GM18502 (cell line): ENCODE measurements at regions not wholly inside any gene's neighbourhood (a gene's known extent, or its start where the extent isn't known, plus 50 kb on each side); places are given as distances from the start of the nearest gene placed in this dataset.
"Not testable (repeated sequence)": the region's sequence is repeated elsewhere in the genome, so short reads cannot be mapped to it uniquely, and the experiment has no call there.

Experiments
- ATAC-seq: cut with Tn5 transposase; IDR thresholded peaks from one replicate; pipeline ENCODE4 v1.9.1; 2021; ENCODE audit warnings: mild to moderate bottlenecking; ENCODE audit not compliant: unreplicated experiment, poor library complexity

- ATAC-seq = no peak
Measured at GRCh38 chr2:56757884-56758545, 574.2 kb downstream of the CCDC85A start.

GRCh38 chr2:56763683-56764082 lies 579.9 kb downstream of the CCDC85A start:
- no peak for ATAC-seq

- no peak for ATAC-seq
Measured at GRCh38 chr2:56768973-56769372, 585.2 kb downstream of the CCDC85A start.

GRCh38 chr2:56770490-56770889 lies 586.7 kb downstream of the CCDC85A start:
- ATAC-seq = no peak

- no peak for ATAC-seq
Measured at GRCh38 chr2:56784046-56784445, 600.3 kb downstream of the CCDC85A start.

- no peak for ATAC-seq
Measured at GRCh38 chr2:56801214-56801613, 617.4 kb downstream of the CCDC85A start.

- ATAC-seq = no peak
Measured at GRCh38 chr2:56801770-56802169, 618.0 kb downstream of the CCDC85A start.

GRCh38 chr2:56803596-56803995 lies 619.8 kb downstream of the CCDC85A start:
- no peak for ATAC-seq

GRCh38 chr2:56806924-56807323 lies 623.1 kb downstream of the CCDC85A start:
- ATAC-seq = no peak

GRCh38 chr2:56807861-56808260 lies 624.1 kb downstream of the CCDC85A start:
- ATAC-seq = no peak

GRCh38 chr2:56811401-56811800 lies 627.6 kb downstream of the CCDC85A start:
- no peak for ATAC-seq

- no peak for ATAC-seq
Measured at GRCh38 chr2:56812432-56812831, 628.6 kb downstream of the CCDC85A start.

GRCh38 chr2:56813490-56813889 lies 629.7 kb downstream of the CCDC85A start:
- ATAC-seq = no peak

- no peak for ATAC-seq
Measured at GRCh38 chr2:56816666-56817065, 632.9 kb downstream of the CCDC85A start.

GRCh38 chr2:56831780-56832179 lies 648.0 kb downstream of the CCDC85A start:
- no peak for ATAC-seq

GRCh38 chr2:56834686-56835085 lies 650.9 kb downstream of the CCDC85A start:
- no peak for ATAC-seq

- not testable (repeated sequence) for ATAC-seq
Measured at GRCh38 chr2:56840009-56840408, 656.2 kb downstream of the CCDC85A start.

GRCh38 chr2:56860991-56861390 lies 677.2 kb downstream of the CCDC85A start:
- ATAC-seq = no peak

GRCh38 chr2:56871644-56872043 lies 687.9 kb downstream of the CCDC85A start:
- no peak for ATAC-seq

- ATAC-seq = no peak
Measured at GRCh38 chr2:56874717-56875116, 690.9 kb downstream of the CCDC85A start.

- no peak for ATAC-seq
Measured at GRCh38 chr2:56889738-56890137, 705.9 kb downstream of the CCDC85A start.

GRCh38 chr2:56892382-56892781 lies 708.6 kb downstream of the CCDC85A start:
- ATAC-seq = no peak

GRCh38 chr2:56898986-56899385 lies 715.2 kb downstream of the CCDC85A start:
- ATAC-seq = no peak
